Neural cell (in vitro differentiated cells): ENCODE measurements at regions not wholly inside any gene's neighbourhood (a gene's known extent, or its start where the extent isn't known, plus 50 kb on each side); places are given as distances from the start of the nearest gene placed in this dataset.

ENCODE experiments used
- H2AFZ ChIP-seq: fragments of 200-600, 300-800 bp; sonication (generic), shearing (Covaris generic); 2 replicates; pipeline ENCODE4 v1.6.0; 2014; ENCODE audit warnings: low read depth, mild to moderate bottlenecking, antibody characterized with exemption, low read length, moderate library complexity
- H3F3A ChIP-seq: fragments of 200-600 bp; shearing (Covaris generic); 2 replicates; pipeline ENCODE4 v1.6.1; 2016; ENCODE audit warnings: mild to moderate bottlenecking, moderate library complexity, mixed read lengths, antibody characterized with exemption, low read length; ENCODE audit not compliant: insufficient read depth, poor library complexity, severe bottlenecking
- H3K27ac ChIP-seq: fragments of 200-600, 300-800 bp; sonication (generic), shearing (Covaris generic); 2 replicates; pipeline ENCODE4 v1.5.1; 2014; ENCODE audit warnings: mild to moderate bottlenecking, low read length, moderate library complexity
- H3K27me3 ChIP-seq: fragments of 300-800, 200-600 bp; sonication (generic), shearing (Covaris generic); 2 replicates; pipeline ENCODE4 v1.6.0; 2014; ENCODE audit warnings: mild to moderate bottlenecking, low read depth, low read length, moderate library complexity; ENCODE audit not compliant: insufficient read depth
- H3K36me3 ChIP-seq: fragments of 300-800, 200-600 bp; sonication (generic), shearing (Covaris generic); 2 replicates; pipeline ENCODE4 v1.5.1; 2014; ENCODE audit warnings: mild to moderate bottlenecking, antibody characterized with exemption, low read length, moderate library complexity; ENCODE audit not compliant: insufficient read depth
- H3K4me2 ChIP-seq: fragments of 300-800, 200-600 bp; sonication (generic), shearing (Covaris generic); 2 replicates; pipeline ENCODE4 v1.6.0; 2014; ENCODE audit warnings: mild to moderate bottlenecking, low read length
- H3K4me3 ChIP-seq: fragments of 300-800, 200-600 bp; sonication (generic), shearing (Covaris generic); 2 replicates; pipeline ENCODE4 v1.5.1; 2014; ENCODE audit warnings: mild to moderate bottlenecking, low read length, moderate library complexity
- H3K79me2 ChIP-seq: fragments of 200-600 bp; shearing (Covaris generic); replicated peaks from 2 replicates; pipeline ENCODE4 v1.6.0; 2014; ENCODE audit warnings: mild to moderate bottlenecking, low read length, moderate library complexity; ENCODE audit not compliant: insufficient read depth
- H3K9ac ChIP-seq: fragments of 300-800, 200-600 bp; sonication (generic), shearing (Covaris generic); 2 replicates; pipeline ENCODE4 v1.6.1; 2016; ENCODE audit warnings: mild to moderate bottlenecking, low read length, mixed read lengths
- H3K9me2 ChIP-seq: fragments of 200-600 bp; shearing (Covaris generic); 2 replicates; pipeline ENCODE4 v1.6.1; 2016; ENCODE audit warnings: mild to moderate bottlenecking, low read length, mixed read lengths; ENCODE audit not compliant: insufficient read depth
- H3K9me3 ChIP-seq: fragments of 200-600, 300-800 bp; sonication (generic), shearing (Covaris generic); 2 replicates; pipeline ENCODE4 v1.6.1; 2016; ENCODE audit warnings: mild to moderate bottlenecking, mixed run types, low read length, moderate library complexity, mixed read lengths
- H4K20me1 ChIP-seq: fragments of 200-600 bp; shearing (Covaris generic); 2 replicates; pipeline ENCODE4 v1.6.1; 2016; ENCODE audit warnings: mild to moderate bottlenecking, mixed run types; ENCODE audit not compliant: insufficient read depth
- CTCF ChIP-seq: fragments of 450-650 bp; IDR thresholded peaks from 2 replicates; pipeline ENCODE4 v1.5.1; 2014; ENCODE audit warnings: antibody characterized with exemption, mild to moderate bottlenecking, moderate library complexity; ENCODE audit not compliant: poor library complexity, severe bottlenecking
- EP300 ChIP-seq: fragments of 450-650 bp; conservative IDR thresholded peaks from 2 replicates; pipeline ENCODE4 v1.6.1; 2014; ENCODE audit warnings: antibody characterized with exemption, mild to moderate bottlenecking, moderate library complexity; ENCODE audit not compliant: poor library complexity, severe bottlenecking
- EZH2 ChIP-seq: fragments of 200-600, 300-800 bp; shearing (Covaris generic), sonication (generic); IDR thresholded peaks from 2 replicates; pipeline ENCODE4 v1.6.1; 2014; ENCODE audit warnings: antibody characterized with exemption, low read length, borderline replicate concordance, mild to moderate bottlenecking; ENCODE audit not compliant: insufficient read depth, poor library complexity, severe bottlenecking
- MXI1 ChIP-seq: fragments of 450-650 bp; conservative IDR thresholded peaks from 2 replicates; pipeline ENCODE4 v1.6.1; 2014; ENCODE audit warnings: antibody characterized with exemption, mild to moderate bottlenecking; ENCODE audit not compliant: poor library complexity, severe bottlenecking
- POLR2AphosphoS5 ChIP-seq: IDR thresholded peaks from 2 replicates; pipeline ENCODE4 v1.6.1; 2012
- RAD21 ChIP-seq: fragments of 450-650 bp; conservative IDR thresholded peaks from 2 replicates; pipeline ENCODE4 v1.6.1; 2014; ENCODE audit warnings: antibody characterized with exemption, mild to moderate bottlenecking, moderate library complexity
- SMC3 ChIP-seq: fragments of 450-650 bp; conservative IDR thresholded peaks from 2 replicates; pipeline ENCODE4 v1.6.1; 2014; ENCODE audit warnings: antibody characterized with exemption, mild to moderate bottlenecking, moderate library complexity; ENCODE audit not compliant: poor library complexity
- TAF1 ChIP-seq: IDR thresholded peaks from 2 replicates; pipeline ENCODE4 v1.6.1; 2012; ENCODE audit warnings: low read depth
- TF ChIP-seq, protein P1 (sequence below): IDR thresholded peaks from 2 replicates; pipeline ENCODE4 v1.6.1; 2012; ENCODE audit warnings: borderline replicate concordance

DNA sequence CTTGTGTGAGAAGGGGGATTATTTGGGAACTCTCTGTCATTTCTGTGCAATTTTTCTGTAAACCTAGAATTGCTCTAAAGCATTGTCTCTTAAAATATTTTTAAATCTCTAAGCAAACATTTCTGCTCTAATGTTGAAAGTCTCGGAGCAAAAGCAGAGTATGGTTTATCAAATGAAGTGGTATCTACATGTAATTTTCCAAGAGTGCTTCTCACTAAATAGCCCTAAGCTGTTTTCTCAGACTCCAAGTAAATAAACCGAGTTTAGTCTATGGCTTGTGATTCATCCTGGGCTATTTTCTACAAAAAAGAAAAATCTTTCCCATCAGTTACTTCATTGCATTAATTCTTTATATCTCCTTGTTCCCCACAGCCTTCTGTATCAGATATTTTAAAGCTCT is 90.8 kb downstream of the METTL4 start:
- H3K4me2 ChIP-seq, result no peak overlapping the region
- no peak overlapping the region for H2AFZ ChIP-seq
- no peaks in the 10 kb centered on the region for H3F3A ChIP-seq
- no peaks in the 10 kb centered on the region for H3K27me3 ChIP-seq
- no peaks in the 10 kb centered on the region for H3K79me2 ChIP-seq
- no peak for TF ChIP-seq RAD21
- TF ChIP-seq EP300, result no peak
- TF ChIP-seq, protein P1, sequence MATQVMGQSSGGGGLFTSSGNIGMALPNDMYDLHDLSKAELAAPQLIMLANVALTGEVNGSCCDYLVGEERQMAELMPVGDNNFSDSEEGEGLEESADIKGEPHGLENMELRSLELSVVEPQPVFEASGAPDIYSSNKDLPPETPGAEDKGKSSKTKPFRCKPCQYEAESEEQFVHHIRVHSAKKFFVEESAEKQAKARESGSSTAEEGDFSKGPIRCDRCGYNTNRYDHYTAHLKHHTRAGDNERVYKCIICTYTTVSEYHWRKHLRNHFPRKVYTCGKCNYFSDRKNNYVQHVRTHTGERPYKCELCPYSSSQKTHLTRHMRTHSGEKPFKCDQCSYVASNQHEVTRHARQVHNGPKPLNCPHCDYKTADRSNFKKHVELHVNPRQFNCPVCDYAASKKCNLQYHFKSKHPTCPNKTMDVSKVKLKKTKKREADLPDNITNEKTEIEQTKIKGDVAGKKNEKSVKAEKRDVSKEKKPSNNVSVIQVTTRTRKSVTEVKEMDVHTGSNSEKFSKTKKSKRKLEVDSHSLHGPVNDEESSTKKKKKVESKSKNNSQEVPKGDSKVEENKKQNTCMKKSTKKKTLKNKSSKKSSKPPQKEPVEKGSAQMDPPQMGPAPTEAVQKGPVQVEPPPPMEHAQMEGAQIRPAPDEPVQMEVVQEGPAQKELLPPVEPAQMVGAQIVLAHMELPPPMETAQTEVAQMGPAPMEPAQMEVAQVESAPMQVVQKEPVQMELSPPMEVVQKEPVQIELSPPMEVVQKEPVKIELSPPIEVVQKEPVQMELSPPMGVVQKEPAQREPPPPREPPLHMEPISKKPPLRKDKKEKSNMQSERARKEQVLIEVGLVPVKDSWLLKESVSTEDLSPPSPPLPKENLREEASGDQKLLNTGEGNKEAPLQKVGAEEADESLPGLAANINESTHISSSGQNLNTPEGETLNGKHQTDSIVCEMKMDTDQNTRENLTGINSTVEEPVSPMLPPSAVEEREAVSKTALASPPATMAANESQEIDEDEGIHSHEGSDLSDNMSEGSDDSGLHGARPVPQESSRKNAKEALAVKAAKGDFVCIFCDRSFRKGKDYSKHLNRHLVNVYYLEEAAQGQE, result no peak
- TF ChIP-seq TAF1, result no peak
- TF ChIP-seq SMC3, result no peak
- no peak for TF ChIP-seq MXI1
- no peak for TF ChIP-seq CTCF
- TF ChIP-seq EZH2, result no peak
- no peak for TF ChIP-seq POLR2AphosphoS5
- no peaks in the 10 kb centered on the region for H3K36me3 ChIP-seq
- H3K9ac ChIP-seq, result no peak overlapping the region
- no peaks in the 10 kb centered on the region for H3K9me2 ChIP-seq
- H4K20me1 ChIP-seq, result no peaks in the 10 kb centered on the region
- no peak overlapping the region for H3K27ac ChIP-seq
- no peak overlapping the region for H3K4me3 ChIP-seq
- H3K9me3 ChIP-seq, result no peaks in the 10 kb centered on the region

GRCh38 chr18:2482706-2483475 is 88.4 kb downstream of the METTL4 start:
- Histone ChIP-seq H3K9me2 (no peaks in the 10 kb centered on the region), H3K9me3 (no peaks in the 10 kb centered on the region), H3K27me3 (no peaks in the 10 kb centered on the region), H3K36me3 (no peaks in the 10 kb centered on the region), H4K20me1 (no peaks in the 10 kb centered on the region), H3K4me2 (no peak overlapping the region), H3K79me2 (no peaks in the 10 kb centered on the region), H3F3A (no peaks in the 10 kb centered on the region), H2AFZ (no peak overlapping the region), H3K27ac (no peak overlapping the region), H3K4me3 (no peak overlapping the region), H3K9ac (no peak overlapping the region)
- TF ChIP-seq CTCF (no peak), EZH2 (no peak), RAD21 (no peak), SMC3 (no peak), MXI1 (no peak)
- TF ChIP-seq, protein P1, result no peak
